ENCODE measurements at regions not wholly inside any gene's neighbourhood (a gene's known extent, or its start where the extent isn't known, plus 50 kb on each side); places are given as distances from the start of the nearest gene placed in this dataset.

DNA sequence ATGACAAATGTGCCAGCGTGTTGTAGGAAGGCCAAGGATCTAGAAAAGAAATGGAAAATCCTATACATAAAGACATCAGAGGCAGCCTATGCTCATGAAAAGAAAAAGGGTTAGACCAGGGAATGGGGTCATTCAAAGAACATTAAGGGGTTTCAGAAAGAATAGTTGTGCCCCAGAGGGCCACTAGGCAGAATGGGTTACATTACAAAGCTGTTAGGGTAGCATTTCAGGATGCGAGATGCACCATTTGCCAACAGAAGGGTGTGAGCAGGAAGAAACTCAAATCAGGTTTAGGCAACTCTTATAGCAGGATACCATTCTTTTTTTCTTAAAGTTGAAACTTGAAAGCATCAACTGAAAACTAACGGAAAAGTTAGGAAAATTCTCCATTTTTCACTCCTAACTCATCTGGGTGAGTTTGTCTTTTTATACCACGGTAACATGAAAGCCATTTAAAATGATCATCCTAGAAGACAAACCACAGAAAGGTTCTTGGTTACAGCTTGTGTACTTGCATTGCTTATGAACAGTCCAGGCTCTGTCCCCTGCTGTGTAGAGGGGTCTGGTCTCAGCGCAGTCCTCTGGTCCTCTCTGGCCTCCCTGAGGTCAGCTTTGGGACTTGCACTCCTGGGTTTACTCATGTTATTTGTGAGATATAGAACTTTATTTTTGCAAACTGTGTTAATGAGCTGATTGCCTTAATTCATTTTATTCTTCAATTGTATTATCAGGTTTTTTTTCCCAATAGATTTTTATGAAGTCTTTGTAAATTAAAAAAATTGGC is 209.1 kb downstream of the DACT1 start (continued):
- TF ChIP-seq, protein P1, sequence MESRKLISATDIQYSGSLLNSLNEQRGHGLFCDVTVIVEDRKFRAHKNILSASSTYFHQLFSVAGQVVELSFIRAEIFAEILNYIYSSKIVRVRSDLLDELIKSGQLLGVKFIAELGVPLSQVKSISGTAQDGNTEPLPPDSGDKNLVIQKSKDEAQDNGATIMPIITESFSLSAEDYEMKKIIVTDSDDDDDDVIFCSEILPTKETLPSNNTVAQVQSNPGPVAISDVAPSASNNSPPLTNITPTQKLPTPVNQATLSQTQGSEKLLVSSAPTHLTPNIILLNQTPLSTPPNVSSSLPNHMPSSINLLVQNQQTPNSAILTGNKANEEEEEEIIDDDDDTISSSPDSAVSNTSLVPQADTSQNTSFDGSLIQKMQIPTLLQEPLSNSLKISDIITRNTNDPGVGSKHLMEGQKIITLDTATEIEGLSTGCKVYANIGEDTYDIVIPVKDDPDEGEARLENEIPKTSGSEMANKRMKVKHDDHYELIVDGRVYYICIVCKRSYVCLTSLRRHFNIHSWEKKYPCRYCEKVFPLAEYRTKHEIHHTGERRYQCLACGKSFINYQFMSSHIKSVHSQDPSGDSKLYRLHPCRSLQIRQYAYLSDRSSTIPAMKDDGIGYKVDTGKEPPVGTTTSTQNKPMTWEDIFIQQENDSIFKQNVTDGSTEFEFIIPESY (IDR thresholded peaks at IDR 0.05; ENCODE audit: borderline replicate concordance, low read depth), result no peak
- no peak for TF ChIP-seq CHD2 (IDR thresholded peaks at IDR 0.05; ENCODE audit: low read length, partially characterized antibody)
- TF ChIP-seq, protein P2, sequence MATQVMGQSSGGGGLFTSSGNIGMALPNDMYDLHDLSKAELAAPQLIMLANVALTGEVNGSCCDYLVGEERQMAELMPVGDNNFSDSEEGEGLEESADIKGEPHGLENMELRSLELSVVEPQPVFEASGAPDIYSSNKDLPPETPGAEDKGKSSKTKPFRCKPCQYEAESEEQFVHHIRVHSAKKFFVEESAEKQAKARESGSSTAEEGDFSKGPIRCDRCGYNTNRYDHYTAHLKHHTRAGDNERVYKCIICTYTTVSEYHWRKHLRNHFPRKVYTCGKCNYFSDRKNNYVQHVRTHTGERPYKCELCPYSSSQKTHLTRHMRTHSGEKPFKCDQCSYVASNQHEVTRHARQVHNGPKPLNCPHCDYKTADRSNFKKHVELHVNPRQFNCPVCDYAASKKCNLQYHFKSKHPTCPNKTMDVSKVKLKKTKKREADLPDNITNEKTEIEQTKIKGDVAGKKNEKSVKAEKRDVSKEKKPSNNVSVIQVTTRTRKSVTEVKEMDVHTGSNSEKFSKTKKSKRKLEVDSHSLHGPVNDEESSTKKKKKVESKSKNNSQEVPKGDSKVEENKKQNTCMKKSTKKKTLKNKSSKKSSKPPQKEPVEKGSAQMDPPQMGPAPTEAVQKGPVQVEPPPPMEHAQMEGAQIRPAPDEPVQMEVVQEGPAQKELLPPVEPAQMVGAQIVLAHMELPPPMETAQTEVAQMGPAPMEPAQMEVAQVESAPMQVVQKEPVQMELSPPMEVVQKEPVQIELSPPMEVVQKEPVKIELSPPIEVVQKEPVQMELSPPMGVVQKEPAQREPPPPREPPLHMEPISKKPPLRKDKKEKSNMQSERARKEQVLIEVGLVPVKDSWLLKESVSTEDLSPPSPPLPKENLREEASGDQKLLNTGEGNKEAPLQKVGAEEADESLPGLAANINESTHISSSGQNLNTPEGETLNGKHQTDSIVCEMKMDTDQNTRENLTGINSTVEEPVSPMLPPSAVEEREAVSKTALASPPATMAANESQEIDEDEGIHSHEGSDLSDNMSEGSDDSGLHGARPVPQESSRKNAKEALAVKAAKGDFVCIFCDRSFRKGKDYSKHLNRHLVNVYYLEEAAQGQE (IDR thresholded peaks at IDR 0.05; ENCODE audit: low read depth, low read length), result no peak
- no peak for TF ChIP-seq SMC3 (IDR thresholded peaks at IDR 0.05; ENCODE audit: low read depth, low read length)
- no peak for TF ChIP-seq GATA2 (CRISPR knock-in tag; IDR thresholded peaks at IDR 0.05)
- no peak for TF ChIP-seq RAD21 (IDR thresholded peaks at IDR 0.05; ENCODE audit: low read length)
- no peak for TF ChIP-seq RXRA (IDR thresholded peaks at IDR 0.05; ENCODE audit: borderline replicate concordance, low read depth)
- no peak for TF ChIP-seq RFX5 (IDR thresholded peaks at IDR 0.05; ENCODE audit: low read length)

DNA sequence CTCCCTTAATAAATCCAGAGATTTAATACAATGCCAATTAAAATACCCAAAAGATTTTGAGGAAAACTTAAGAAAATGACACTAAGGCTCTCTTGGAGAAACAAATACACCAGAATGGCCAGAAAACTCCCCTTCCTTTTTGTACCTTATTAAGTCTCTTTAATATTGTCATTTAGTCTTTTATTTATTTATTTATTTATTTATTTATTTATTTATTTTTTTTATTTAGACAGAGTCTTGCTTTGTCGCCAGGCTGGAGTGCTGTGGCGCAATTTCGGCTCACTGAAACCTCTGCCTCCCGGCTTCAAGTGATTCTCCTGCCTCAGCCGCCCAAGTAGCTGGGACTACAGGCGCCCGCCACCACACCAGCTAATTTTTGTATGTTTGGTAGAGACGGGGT is 210.6 kb downstream of the DACT1 start:
- Histone ChIP-seq H3K27me3 (ENCODE audit: insufficient read depth) (no peaks in the 10 kb centered on the region), H3K36me3 (replicated peaks in 1 of 2; ENCODE audit: control insufficient read depth in 1 of 2, insufficient read depth in 2 of 2, low read length in 1 of 2) (no peaks in the 10 kb centered on the region), H3K4me2 (no peak overlapping the region), H2AFZ (ENCODE audit: low read depth) (no peak overlapping the region), H3K79me2 (ENCODE audit: insufficient read depth) (no peaks in the 10 kb centered on the region), H3K9me3 (no peaks in the 10 kb centered on the region), H3K4me3 (ENCODE audit: low read depth in 2 of 2, low read length in 1 of 2) (no peak overlapping the region), H3K27ac (ENCODE audit: low read depth in 2 of 2, low read length in 1 of 2) (no peak overlapping the region), H3K4me1 (ENCODE audit: control insufficient read depth in 1 of 2, insufficient read depth in 2 of 2, low read depth in 1 of 2, low read length in 1 of 2) (peaks cover 0 to 12% of the 10 kb centered on the region in 2 experiments; a peak in 2 of 4 replicates), H3K9ac (no peak overlapping the region), H4K20me1 (ENCODE audit: insufficient read depth) (no peaks in the 10 kb centered on the region), H3F3A (replicated peaks; ENCODE audit: insufficient read depth) (peaks cover 2% of the 10 kb centered on the region), H3K9me2 (no peaks in the 10 kb centered on the region)
- TF ChIP-seq RFX5 (IDR thresholded peaks at IDR 0.05; ENCODE audit: low read length) (no peak), EZH2phosphoT487 (IDR thresholded peaks at IDR 0.05; ENCODE audit: borderline replicate concordance, low read depth) (no peak), YY1 (IDR thresholded peaks at IDR 0.05; ENCODE audit: low read depth) (no peak), TEAD4 (IDR thresholded peaks at IDR 0.05; ENCODE audit: borderline replicate concordance, insufficient read depth) (no peak), NRF1 (IDR thresholded peaks at IDR 0.05; ENCODE audit: low read depth, low read length) (no peak), SIN3A (IDR thresholded peaks at IDR 0.05; ENCODE audit: borderline replicate concordance, low read depth, low read length) (no peak), GATA2 (CRISPR knock-in tag; IDR thresholded peaks at IDR 0.05) (no peak)
- TF ChIP-seq, protein P3, sequence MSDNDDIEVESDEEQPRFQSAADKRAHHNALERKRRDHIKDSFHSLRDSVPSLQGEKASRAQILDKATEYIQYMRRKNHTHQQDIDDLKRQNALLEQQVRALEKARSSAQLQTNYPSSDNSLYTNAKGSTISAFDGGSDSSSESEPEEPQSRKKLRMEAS (IDR thresholded peaks at IDR 0.05; ENCODE audit: low read depth), result no peak
- TF ChIP-seq, protein P4, sequence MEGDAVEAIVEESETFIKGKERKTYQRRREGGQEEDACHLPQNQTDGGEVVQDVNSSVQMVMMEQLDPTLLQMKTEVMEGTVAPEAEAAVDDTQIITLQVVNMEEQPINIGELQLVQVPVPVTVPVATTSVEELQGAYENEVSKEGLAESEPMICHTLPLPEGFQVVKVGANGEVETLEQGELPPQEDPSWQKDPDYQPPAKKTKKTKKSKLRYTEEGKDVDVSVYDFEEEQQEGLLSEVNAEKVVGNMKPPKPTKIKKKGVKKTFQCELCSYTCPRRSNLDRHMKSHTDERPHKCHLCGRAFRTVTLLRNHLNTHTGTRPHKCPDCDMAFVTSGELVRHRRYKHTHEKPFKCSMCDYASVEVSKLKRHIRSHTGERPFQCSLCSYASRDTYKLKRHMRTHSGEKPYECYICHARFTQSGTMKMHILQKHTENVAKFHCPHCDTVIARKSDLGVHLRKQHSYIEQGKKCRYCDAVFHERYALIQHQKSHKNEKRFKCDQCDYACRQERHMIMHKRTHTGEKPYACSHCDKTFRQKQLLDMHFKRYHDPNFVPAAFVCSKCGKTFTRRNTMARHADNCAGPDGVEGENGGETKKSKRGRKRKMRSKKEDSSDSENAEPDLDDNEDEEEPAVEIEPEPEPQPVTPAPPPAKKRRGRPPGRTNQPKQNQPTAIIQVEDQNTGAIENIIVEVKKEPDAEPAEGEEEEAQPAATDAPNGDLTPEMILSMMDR (IDR thresholded peaks at IDR 0.05), result no peak
- TF ChIP-seq, protein P5, sequence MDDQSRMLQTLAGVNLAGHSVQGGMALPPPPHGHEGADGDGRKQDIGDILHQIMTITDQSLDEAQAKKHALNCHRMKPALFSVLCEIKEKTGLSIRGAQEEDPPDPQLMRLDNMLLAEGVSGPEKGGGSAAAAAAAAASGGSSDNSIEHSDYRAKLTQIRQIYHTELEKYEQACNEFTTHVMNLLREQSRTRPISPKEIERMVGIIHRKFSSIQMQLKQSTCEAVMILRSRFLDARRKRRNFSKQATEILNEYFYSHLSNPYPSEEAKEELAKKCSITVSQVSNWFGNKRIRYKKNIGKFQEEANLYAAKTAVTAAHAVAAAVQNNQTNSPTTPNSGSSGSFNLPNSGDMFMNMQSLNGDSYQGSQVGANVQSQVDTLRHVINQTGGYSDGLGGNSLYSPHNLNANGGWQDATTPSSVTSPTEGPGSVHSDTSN (IDR thresholded peaks at IDR 0.05), result no peak
- TF ChIP-seq, protein P1 (IDR thresholded peaks at IDR 0.05; ENCODE audit: borderline replicate concordance, low read depth), result no peak
- TF ChIP-seq, protein P6, sequence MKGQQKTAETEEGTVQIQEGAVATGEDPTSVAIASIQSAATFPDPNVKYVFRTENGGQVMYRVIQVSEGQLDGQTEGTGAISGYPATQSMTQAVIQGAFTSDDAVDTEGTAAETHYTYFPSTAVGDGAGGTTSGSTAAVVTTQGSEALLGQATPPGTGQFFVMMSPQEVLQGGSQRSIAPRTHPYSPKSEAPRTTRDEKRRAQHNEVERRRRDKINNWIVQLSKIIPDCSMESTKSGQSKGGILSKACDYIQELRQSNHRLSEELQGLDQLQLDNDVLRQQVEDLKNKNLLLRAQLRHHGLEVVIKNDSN (IDR thresholded peaks at IDR 0.05; ENCODE audit: borderline replicate concordance, low read depth), result no peak
- no peak for DNase-seq
- ChIA-PET POLR2A (no interaction called here), CTCF (no interaction called here)
- WGBS (ENCODE audit: low lambda C conversion rate), result 93% methylated on average over 8 of the region's 8 CpGs
